SKM-1 (cell line): ENCODE measurements at regions not wholly inside any gene's neighbourhood (a gene's known extent, or its start where the extent isn't known, plus 50 kb on each side); places are given as distances from the start of the nearest gene placed in this dataset.
"Not testable (repeated sequence)": the region's sequence is repeated elsewhere in the genome, so short reads cannot be mapped to it uniquely, and the experiment has no call there.

Experiments
- DNase-seq: peaks from one replicate; lab custom pipeline; 2025; ENCODE audit not compliant: unreplicated experiment; lab: John Stamatoyannopoulos, UW

DNA sequence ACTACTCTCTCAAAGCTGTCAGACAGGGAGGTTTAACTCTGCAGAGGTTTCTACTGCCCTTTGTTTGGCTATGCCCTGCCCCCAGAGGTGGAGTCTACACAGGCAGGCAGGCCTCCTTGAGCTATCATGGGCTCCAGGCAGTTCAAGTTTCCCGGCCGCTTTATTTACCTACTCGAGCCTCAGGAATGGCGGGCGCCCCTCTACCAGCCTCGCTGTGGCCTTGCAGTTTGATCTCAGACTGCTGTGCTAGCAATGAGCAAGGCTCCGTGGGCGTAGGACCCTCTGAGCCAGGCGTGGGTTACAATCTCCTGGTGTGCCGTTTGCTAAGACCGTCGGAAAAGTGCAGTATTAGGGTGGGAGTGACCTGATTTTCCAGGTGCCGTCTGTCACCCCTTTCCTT is 124.3 kb downstream of the PTCHD1 start:
- not testable (repeated sequence) for DNase-seq

DNA sequence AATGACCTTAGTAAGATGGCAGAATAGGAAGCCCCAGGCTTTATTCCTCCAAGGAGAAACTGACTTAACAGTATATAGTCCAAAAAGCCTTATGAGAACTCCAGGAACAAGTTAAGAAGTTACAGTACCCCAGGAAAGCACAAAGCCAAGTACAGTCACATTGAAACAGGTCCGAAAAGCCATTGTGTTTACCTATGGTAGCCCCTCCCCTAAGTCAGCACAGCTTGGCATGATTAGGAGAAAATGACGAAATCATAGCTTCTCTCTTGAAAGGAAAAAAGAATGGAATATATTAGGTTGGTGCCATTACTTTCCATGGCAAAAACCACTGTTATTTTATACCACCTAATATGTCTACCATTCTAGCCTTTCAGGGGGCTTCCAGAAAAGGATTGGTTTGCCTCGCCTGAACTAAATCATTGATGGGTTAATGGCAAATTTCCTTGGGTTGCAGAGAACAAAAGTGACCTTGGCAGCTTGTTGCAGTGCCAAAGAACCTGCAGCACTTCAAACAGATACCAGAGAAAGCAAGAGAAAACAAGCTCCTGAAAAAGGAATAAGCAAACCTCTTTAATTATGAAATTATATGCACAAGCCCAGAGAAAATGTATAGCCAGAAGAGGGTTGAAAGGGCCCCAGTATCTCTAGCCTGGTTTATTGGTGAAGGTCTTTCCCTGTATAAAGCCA is 130.6 kb downstream of the PTCHD1 start:
- no peak for DNase-seq

DNA sequence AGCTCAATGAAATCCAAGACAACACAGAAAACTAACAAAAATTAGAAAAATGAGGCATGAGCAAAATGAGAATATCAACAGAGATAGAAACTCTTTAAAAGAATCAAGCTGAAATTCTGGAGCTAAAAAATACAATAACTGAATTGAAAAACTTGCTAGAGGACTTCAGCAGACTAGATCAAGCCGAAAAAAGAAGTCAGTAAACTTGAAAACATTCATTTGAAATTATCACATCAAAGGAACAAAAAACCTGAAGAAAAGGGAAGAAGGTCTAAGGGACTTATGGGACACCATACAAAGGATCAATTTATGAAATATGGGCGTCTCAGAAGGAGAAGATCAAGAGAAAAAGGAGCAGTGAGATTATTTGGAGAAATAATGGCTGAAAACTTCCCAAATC is 131.3 kb downstream of the PTCHD1 start:
- DNase-seq: no peak

DNA sequence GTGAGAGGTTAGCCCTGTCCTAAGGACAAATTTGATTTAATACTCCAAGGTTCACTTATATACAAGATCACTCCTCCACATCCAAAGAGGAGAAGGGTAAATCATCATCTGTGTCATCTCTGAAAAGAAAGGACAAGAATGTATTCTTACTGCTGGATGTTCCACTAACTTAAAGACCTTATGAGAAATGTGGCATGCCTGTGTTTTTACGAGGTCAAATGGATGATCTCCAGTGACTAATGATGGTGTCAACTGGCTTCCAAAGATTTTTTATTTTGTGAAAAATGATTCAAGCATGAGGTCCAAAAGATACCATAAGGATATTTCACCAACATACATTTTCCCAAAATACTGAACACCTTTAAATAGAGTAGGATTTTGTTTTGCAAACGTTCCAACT is 143.4 kb downstream of the PTCHD1 start:
- DNase-seq: no peak

DNA sequence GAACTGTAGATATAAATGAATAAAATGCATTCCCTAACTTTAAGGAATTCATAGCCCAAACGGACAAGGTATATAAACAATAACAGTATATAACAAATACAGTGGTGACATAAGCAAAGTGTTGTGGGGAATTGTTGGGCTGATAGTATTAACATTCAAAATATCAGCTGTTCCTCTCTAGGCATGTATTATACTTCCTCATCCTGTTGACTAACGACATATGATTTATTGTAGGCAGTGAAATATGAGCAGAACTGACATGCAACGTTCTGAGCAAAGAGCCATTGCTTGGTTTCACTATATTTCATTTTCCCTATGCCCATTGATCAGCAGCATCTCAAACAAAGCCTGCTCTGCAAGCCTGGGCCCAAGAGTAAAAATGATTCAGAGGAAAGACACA is 143.9 kb downstream of the PTCHD1 start:
- no peak for DNase-seq

DNA sequence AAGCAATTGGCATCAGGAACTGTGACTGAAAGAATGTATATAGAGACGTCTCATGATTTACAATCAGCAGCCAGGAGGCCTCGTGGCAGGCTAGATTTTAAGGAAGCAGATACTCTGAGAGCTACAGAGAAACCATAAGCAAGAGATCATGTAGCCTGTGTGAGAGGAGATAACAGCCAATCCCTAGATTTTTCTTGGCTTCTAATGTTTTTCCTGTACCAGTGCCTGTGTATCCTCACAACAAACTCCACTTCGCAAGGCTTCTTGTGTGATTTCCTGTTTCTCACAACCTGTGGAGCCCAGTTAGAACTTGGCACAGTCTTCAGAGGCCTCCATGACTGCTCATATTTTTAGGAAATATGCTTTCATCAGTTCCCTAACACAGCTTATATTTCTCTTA is 147.9 kb downstream of the PTCHD1 start:
- DNase-seq: no peak

DNA sequence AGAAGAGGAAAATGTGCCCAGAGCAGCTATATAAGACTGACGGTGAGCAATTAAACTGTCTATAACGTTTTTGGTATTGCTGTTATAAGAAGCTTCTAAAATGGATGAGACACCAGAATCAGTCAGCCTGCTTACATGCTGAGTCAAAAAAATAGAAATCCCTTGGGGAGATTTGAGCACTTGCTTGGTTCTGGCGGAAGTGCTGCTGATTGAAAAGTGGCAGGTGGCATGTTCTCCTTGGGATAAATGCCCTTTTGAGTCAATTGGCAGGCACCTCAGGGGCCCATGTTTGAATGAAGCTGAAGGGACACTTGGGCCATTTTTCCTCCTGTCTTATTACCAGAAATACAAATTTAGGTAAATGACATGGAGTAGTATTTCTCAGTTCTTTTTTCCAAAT is 148.7 kb downstream of the PTCHD1 start:
- no peak for DNase-seq

DNA sequence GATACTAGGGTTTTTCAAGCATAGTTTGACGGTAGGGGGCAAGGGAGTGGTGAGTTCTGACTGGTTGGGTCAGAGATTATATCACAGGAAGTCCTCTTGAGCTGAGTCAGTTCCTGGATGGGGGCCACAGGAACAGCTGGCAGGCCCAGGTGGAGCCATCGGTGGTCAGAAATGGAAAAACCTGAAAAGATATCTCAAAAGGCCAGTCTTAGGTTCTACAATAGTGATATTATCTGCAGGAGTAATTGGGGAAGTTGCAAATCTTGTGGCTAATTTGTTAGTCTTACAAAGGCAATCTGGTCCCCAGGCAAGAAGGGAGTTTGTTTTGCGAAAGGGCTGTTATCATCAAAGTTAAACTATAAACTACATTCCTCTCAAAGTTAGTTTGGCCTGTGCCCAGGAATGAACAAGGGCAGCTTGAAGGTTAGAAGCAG is 159.3 kb downstream of the PTCHD1 start:
- DNase-seq: no peak

DNA sequence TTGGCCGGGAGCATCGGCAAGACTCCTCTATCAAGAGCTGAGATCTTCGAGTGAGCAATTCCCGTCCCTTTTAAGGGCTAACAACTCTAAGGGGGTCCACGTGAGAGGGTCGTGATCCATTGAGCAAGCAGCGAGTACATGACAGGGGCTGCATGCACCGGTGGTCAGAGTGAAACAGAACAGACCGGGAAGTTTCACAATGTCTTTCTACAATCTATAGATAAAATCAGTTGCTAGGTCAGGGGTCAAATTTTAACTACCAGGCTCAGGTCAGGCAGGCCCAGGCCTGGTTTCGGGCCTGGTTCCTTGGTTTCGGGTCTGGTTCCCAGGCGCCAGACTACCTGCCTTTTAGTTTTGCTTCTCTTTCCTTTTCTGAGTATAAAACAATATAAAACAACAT is 160.1 kb downstream of the PTCHD1 start:
- no peak for DNase-seq

DNA sequence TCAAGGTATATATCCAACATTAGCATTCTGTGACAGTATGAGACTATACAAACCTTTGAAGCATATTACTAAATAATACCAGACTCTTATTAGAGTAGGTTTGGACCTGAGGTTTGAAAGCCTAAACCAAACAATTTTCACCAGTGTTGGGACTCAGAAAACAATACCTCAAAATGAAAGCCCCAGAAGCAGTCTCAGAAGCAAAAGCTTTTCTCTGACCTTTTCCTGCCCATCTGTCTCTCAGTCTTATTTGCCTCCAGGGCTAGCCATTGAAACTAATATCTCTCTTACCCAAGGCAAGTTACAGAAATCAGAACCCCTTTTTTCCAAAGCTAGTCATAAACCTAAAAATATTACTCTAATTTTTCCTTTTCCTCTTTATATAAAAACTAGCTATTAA is 163.3 kb downstream of the PTCHD1 start:
- no peak for DNase-seq

DNA sequence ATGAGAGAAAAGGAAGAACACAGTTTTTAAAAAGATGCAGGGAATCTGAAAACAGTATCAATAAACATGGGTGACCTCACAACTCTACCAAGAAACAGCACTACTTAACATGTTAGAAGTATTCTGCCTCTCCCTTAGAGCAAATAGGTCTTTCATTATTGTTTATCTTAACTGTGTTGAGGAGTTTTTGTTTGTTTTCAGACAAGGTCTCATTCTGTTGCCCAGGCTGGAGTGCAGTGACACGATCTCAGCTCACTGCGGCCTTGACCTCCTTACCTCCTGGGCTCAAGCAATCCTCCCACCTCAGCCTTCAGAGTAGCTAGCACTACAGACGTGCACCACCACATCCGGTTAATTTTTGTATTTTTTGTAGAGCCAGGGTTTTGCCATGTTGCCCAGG is 165.3 kb upstream of the PRDX4 start:
- no peak for DNase-seq

DNA sequence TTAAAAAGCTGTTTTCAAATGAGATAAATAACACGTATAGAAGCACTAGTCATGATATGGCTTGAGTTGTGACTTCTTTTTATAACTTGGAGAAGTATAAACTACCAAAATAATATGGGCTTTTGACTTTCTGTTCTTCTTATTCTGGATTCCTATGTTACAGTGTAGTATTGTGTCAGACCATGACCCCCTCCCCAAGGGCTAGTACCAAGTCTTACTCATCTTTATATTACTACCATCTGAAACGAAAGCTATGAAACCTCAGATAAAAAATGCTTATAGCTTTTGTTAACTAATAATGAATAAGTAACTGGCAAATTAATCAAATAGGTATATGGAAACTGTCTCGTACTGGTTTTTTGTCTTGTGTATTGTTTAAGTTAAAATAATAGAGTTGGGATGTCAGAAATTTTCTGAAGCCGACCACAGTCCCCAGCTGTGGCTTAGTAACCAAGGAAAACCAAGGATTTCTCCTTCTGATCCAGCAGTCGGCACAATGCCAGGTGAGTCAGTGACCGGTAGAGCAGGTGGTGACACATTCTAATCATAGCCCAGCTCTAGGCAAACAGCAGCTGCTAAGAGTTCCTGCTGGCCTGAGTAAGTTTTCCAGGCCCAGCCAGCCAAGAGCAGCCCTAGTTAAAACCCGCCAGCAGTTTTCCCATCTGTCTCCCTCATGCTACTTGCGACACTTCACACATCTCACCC is 163.3 kb upstream of the PRDX4 start:
- no peak for DNase-seq

DNA sequence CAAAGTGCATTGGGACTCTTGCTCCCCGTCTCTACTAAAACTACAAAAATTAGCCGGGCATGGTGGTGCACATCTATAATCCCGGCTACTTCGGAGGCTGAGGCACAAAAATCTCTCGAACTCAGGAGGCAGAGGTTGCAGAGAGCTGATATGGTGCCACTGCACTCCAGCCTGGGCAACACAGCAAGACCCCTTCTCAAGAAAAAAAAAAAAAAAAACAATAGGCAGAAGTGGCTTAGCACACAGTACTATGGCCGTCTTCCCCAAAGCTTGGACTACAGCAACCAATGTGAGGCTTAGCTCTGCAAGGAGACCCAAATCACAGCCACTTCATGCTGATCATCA is 162.8 kb upstream of the PRDX4 start:
- DNase-seq: no peak

DNA sequence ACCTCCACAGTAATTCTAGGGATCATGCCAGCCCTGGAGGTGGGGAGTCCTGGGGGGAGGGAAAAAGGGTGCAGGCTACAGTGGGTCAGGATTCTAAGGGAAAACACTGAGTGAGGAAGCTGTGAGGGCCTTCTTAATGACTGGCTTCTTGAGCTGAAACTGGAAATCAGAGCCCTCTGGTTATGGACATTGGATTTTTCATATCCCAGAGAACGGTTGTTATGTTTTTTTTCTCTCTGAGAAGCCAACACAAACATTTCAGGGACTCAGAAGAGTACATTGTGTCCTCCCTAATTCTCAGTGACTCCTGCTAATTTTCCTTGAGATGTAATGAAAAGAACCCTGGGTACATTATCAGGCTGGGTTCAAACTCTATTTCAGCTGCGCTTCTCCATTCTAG is 162.4 kb upstream of the PRDX4 start:
- DNase-seq: no peak

DNA sequence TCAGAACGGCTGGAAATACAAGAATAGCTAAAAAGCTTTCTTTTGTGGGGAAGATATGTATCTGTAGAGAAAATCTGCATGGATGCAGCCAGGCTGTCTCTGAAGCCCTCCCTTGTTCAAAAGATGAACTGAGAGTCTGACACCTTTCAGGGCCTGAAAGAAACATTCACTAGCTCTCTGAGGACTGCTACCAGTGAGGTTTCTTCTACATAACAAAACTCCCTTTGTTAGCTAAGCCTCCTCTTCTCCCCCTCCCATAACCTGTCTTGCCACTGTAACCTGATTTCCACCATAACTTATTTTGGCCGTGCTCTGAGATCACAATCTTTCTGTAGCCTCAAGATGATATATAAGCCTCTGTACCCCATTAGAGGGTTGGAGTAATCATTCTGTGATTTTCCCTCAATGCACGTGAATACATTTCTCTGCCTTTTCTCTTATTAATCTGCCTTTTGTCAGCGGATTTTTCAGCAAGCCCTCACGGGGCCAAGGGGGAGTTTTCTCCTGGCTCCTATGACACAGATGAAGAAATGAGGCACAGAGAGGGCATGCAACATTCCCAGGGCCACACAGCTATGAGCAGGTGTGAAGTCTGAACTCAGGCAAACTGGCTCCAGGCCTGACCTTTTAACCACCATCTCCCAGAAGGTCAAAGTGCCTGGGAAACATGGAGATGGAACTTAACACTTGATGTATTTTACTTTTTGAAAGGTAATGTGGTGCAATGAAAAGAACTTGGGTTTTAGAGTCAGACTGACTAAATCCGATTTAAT is 161.6 kb upstream of the PRDX4 start:
- DNase-seq: no peak

DNA sequence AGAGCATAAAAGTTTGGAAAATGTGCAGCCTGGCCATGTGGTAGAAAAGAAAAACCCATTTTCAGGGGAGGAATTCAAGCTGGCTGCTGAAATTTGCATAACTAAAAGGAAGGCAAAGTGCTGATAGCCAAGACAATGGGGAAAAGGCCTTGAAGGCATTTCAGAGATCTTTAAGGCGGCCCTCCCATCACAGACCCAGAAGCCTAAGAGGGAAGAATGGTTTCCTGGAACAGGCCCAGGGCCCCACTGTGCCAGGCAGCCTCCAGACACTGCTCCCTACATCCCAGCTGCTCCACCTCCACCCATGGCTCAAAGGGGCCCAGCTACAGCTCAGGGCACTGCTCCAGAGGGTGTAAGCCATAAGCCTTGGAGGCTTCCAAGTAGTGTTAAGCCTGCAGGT is 158.0 kb upstream of the PRDX4 start:
- DNase-seq: no peak

DNA sequence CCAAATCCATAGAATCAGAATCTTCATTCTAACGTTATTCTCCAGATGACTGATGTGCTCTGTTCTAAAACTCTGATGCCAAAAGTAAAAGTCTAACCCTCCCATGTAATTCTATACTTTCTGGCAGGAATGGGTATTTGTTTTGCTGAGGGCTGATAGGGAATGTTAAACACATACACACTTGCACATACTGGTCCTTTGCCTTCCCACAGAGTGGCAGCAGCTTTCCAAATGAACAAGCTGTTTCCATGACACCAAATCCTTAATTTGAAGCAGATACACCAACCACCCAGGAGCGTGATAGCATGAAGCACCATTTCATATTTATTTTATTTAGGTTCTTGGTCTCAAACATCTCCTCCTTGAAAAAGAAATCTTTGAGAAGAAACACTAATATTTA is 155.5 kb upstream of the PRDX4 start:
- no peak for DNase-seq

DNA sequence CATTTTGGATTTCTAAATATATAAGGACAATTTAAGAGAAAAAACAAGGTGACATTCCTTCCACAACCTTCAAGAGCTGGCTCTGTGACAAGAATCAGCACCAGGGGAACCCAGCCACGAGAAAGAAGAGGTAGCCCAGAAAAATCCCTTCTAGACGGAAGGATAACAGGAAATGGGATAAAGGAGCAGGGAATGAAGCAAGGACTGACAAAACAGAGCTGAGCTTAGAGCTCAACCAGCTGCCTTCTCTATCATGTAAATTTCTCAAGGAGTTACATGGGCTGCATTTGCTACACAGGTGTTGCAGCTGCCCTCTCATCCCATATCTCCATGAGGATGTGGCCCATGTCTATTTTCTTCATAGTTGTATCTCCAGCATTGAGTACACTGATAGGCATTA is 154.2 kb upstream of the PRDX4 start:
- no peak for DNase-seq

DNA sequence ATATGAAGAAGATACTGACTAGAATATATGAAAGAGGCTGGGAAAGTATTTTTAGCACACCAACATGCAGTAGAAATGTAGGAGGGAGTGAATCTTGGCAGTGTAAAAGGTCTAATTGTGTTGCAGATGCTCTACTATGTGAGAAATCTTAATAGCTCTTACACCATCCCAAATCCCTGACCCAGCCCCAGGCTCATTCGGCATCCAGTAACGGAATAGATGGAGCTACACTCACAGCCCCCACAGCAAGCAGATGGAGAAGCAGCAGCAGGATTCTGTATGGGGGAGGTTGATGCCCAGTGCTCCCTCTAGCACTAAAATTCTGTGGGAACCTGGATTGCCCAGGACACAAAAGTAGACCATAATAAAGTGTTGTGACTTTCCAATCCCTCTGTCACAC is 153.2 kb upstream of the PRDX4 start:
- no peak for DNase-seq

DNA sequence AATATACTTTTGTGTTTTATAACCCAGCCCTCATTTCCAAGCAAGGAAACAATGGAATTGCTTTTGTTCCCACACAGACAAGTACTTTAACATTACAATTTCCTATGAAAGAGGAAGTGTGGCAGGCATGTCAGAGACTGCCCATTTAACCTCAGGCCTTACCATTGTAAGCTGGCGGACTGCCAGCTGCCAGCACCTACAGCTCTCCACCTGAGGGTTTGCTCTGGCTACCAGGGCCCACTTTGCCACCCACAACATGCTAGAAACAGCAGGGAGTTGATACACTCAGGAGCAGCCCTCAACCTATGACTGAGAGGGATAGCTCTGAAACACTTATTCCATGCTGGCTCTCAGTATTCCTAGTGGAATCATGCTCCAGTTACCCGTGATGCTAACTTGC is 152.3 kb upstream of the PRDX4 start:
- no peak for DNase-seq

DNA sequence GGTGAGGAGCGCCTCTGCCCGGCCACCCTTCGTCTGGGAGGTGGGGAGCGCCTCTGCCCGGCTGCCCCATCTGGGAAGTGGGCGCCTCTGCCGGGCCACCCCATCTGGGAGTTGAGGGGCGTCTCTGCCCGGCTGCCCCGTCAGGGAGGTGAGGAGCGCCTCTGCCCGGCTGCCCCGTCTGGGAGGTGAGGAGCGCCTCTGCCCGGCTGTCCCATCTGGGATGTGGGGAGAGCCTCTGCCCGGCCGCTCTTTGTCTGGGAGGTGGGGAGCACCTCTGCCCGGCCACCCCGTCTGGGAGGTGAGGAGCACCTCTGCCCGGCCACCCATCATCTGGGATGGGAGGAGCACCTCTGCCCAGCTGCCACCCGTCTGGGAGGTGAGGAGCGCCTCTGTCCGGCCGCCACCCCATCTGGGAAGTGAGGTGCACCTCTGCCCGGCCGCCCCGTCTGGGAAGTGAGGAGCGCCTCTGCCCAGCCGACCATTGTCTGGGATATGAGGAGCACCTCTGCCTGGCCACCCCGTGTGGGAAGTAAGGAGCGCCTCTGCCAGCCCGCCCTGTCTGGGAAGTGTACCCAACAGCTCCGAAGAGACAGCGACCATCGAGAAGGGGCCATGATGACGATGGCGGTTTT is 144.2 kb upstream of the PRDX4 start:
- not testable (repeated sequence) for DNase-seq

DNA sequence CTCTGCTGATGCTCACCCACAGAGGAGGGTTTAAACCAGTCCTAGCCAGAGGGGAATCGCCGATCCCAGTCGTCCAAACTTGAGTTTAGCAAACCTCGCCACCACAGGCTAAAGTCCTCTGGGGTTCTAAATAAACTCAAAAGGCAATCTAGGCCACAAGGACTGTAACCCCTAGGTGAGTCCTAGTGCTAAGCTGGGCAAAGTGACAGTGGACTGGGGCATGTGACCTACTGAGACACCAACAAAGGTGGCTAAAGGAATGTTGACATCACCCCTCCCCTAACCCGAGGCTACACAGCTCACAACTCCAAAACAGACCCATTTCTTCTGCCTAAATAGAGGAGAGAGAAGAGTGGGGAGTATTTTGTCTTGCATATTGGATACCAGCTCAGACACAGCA is 142.8 kb upstream of the PRDX4 start:
- DNase-seq: no peak
